ENCODE measurements at regions not wholly inside any gene's neighbourhood (a gene's known extent, or its start where the extent isn't known, plus 50 kb on each side); places are given as distances from the start of the nearest gene placed in this dataset.

DNA sequence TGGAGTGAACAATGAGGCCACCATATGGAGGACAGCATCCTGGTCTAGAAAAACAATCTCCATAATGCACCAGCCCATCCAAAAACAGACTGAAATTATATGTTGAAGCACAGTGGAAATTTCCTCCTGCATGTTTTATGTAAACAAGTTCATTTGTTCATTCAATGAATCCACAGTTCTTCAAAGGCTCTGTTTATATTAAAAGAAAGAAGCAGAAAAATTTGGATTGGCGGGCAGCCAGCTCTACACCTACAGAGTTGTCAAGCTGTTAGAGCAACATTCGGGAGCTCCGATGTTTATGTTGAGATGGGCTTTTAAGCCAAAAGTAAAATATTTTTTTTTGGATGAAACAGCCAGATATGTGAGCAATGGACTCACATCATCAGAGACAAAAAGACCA is 395.3 kb upstream of the SULF2 start:
- peak; percentile 22 for DNase-seq (ENCODE audit: low spot score)

DNA sequence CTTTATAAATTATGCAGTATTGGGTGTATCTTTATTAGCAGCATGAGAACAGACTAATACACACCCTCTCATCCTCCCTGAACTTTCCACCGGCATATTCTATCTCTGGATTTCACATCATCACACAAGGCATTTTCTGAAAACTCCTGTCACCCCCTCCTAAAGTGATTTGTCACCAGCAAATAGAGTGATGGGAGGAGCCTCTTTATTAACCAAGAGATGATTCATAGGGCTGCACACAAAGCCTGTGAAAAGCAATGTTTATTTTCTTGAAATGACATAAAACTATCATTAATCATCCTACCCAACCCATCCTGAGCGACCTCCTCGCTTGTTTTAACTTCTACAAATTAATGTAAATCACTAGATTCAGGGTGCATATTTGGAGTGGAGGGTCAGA is 394.7 kb upstream of the SULF2 start:
- no peak for DNase-seq (ENCODE audit: low spot score)

DNA sequence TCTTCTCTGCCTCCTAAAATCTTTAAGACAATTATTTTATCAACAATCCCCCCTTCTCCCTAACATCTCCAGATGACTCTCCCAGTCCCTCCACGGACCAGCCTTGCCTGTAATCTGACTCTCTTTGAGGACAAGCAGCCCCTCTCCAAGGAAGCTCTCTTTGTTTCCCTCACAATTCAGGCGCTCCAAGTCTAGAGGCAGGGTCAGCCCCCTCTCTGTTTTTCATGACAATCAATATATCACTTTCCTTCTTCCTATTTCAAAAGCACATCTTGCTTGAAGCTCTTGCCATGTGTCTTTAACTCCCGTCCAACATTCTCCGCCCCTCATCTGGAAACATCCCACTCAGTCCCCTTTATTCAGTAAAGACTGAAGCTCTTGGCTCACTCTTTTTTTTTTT is 393.4 kb upstream of the SULF2 start:
- DNase-seq (ENCODE audit: low spot score): no peak

DNA sequence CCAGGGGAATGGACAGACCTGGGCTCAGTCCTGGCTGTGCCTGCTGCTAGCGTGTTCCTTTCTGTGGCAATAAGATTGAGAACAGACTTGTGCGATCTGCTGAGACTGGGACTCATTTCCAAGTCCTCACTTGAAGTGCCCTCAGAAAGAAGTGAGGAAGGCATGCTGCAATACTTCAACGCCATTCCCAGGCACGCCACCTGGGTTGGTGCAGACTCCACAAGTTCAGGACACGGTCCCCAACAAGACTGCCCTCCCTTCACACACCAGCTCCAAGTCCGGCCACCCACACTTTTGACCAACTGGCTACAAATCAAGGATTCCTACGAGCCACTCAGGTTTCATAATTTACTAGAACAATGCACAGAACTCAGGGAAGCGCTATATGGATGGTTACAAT is 391.8 kb upstream of the SULF2 start:
- DNase-seq (ENCODE audit: low spot score): no peak

DNA sequence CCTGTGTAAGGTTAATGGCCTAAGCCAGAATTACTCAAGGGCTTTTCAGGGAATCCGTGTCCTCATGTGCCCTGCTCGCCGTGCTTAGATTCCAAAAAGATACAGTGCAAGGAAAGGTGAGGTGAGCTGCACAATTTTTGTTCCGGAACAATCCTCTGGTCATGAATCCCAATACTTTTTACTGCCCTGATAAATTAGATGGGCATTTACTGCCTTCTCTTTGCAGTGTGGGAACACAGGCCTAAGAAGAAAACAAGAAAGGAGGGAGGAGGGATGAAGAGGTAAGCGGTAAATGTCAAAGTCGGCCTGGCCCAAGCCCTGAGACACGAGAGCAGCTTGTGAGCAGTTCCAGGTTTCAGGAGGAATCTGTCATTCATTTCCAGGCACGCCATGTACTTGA is 390.9 kb upstream of the SULF2 start:
- DNase-seq (ENCODE audit: low spot score): no peak

DNA sequence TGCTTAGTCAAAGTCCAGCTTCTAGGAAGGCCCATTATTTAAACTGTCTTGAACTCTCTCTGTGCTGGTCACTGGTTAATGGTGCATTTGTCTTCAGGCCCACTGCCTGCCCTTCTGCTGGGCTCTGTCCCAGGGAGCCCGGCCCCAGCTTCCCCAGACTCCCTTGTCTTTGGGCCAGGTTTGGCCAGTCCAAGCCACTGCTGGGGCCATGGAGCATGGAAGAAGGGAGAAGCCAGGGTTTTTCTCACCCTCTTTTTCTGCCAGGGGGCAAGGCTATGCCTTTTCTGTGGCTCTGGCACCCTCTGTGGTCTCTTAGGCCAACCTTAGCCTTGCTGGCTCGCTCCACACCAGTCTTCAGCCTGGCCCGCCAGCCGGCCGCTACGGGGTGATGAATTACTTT is 390.0 kb upstream of the SULF2 start:
- peak; percentile 40 for DNase-seq (ENCODE audit: low spot score)

DNA sequence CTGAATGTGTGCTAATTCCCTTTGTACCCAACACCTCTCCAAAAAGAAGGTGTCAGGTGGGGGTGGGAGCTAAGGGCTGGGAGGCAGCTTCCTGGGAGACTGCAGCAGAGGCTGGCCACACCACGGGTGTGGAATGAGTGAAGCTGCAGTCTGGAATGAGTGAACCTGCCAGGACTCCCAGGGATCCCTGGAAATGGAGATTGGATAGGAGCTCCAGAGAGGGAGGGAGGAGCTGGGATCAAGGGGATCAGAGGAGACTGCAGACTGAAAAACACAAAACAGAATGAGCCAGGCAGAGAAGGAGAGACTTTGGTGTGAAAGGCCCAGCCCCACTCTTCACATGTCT is 387.0 kb upstream of the SULF2 start:
- DNase-seq (ENCODE audit: low spot score): peak; percentile 22

DNA sequence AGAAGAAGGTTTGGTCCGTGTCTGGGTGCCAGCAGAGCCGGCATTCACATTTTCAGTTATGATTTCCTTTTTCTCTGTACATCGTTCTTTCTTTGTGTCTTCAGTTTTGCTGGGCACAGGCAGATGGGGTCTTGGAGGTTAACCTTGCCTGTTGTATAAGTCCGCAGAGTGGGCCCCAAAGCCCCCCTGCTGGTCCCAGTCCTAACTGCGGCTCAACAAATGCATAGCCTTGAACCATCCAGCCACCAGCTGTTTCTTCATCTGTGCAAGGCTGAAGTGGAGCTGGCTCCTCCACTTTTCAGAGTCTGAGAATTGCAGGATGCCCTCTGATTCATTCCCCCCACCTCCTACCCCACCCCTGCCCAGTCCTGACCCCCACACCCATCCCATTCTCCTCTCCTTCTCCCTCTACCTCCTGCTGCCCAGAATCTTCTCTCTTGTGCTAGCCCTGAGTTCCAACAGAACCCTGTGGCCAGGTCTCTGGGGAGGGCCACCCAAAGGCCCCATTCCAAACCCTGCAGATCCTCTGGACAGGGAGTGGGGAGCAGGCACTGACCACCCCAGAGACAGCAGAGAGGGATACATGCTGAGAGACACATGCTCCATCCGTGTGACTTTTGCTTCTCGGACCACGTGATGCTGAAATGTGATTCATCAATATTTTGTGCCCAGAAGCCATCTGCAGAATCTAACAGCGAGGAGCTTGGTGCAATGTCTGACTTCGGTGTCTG is 386.5 kb upstream of the SULF2 start:
- DNase-seq (ENCODE audit: low spot score): no peak

DNA sequence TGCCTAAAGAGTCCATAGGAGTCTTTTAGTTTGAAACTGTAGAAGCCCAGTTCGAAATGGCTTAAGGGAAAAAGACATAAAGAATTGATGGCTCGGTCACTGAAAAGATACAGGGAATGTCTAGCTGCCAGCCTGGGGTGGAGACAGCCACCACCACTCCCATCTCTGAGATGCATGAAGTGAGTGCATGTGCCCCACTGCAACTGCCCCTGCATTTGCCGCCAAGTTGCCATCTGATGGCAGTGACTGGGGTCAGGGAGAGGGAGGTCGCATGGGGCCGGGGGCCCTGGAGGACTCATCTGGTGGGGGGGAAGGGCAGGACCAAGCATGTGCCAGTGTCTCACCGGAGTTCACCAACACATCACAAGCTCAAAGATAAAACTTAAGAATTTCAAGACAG is 385.8 kb upstream of the SULF2 start:
- no peak for DNase-seq (ENCODE audit: low spot score)

DNA sequence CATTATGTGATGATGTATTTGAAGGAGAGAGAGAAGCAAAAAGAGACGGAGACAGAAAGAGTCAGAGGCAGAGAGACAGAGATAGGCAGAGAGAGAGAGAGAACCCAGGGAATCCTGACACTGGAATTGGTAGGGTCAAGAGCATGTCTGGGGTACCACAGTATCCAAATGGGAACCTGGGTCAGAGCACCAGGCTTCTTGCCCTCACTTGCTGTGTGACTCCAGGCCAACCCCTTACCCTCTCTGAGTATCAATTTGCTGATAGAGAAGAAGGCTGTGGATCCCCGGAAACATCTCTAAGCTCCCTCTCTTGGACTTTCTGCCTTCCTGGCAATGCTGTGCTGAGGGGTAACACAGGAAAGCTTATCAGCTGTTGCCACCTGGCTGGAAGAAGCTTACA is 385.3 kb upstream of the SULF2 start:
- DNase-seq (ENCODE audit: low spot score): no peak

DNA sequence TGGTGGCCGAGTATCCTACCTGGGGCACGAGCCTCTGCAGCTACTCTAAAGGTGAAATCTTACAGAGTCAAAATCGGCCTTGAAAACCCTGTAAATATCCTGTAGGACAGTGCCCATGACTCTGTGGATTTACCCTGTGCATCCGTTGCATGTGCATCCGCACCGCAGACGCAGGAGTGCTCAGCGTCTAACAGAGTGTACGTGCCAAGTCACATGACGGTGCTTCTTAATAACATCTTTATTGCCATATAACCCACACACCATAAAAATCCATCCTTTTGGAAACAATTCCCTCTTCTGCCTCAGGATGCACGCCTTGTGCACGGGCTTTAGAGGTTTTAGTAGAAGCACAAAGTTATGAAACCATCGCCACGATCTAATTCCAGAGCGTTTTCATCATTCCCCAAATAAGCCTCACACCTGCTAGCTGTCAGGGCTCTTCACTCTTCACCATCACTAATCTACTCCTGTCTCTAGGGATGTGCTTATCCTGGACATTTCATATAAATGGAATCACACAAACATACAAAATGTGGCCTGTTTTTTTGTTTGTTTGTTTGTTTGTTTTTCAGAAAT is 384.5 kb upstream of the SULF2 start:
- DNase-seq (ENCODE audit: low spot score): no peak

DNA sequence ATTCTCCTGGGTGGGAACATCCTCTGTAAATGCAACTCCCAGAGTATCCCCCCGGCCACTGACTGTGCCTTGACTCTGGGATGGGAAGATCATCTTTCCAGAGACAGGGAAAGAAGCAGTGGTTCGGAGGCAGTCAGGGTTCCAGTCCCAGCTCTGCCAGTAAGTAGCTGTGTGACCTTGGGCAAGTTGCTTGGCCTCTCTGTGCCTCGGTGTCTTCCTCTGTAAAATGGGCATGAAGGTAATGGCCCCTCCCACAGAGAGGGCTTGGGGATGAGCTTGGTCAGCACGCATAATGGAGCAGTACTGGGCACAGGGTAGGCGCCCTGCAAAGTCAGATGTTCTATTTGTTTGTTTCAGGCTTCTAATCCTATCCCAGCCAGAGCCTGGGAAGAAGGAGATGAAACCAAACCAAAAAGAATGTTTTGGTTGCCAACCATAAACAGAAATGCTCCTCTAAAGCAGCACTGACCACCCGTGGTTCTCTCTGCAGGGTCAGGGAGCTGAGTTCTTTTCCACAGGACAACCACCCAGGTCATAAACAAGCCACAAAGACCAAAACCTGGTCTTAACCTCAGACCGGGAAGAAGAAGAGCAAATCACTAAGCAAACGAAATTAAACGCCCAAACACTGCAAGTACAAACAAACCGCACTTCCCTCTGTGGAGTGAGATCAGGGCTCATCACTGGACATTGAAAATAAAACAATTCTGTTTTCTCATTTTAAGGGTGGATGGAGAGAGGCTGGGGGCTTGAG is 381.0 kb upstream of the SULF2 start:
- no peak for DNase-seq (ENCODE audit: low spot score)

DNA sequence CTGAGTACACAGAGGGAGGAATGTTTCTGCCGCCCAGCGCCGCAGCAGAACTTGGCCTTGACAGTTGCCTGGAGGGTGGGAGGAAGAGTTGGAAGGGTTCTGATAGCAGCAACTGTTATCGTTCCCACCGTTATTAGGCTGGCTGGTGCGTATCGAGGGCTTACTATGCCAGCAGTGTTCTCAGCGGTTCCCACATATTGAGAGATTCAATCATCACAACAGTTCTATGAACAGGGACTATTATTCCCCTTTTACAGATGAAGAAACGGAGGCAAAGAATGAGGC is 380.1 kb upstream of the SULF2 start:
- DNase-seq (ENCODE audit: low spot score): no peak

DNA sequence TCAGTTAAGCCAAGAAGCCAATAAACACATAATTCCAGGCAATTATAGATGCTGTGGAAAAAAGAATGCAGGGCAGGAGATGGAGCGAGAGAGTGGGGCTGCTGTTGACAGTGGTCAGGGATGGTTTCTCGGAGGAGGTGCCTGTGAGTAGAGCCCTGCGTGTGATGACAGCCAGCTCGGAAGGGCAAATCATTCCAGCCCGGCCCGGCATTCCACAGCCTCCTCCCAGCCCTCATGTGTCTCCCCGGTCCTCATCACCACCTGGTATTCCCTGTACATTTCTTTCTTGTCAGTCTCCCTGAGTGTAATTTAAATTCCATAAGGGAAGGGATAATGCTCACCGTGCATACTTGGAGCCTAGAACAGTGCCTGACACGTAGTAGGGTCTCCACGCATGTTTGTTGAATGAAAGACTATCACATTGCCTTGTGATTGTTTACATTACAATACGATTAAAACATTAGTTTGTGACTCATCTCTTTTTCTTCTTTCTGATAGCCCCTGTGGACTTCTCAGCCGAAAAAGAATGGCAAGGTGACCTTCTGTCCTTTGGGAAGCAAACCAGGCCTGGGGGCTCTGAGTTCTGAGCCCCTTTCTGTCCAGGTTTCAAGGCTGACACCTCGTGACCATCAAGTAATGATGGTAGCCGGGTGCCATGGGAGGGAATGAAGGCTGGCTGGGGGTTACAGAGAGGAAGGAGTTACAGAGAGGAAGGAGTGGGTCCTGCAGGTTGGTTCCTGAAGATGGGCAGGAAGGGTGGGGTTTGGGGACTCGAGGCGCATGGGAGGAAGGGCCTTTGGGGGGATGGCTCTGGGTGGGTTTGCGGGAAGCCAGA is 379.5 kb upstream of the SULF2 start:
- no peak for DNase-seq (ENCODE audit: low spot score)

DNA sequence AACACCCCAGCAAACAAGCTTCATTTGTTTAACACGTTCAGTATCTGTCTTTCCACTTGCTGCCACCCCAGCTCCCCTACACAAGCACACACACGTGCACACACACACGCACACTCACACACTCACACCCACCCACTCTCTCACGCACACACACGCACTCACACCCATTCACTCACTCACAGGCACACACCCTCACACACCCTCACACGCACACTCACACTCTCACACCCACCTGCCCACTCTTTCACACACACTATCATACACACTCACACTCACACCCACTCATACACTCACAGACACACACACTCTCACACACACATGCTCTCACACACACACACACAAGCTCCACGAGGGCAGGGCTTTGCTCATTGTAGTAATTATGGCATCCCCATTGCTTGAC is 378.8 kb upstream of the SULF2 start:
- DNase-seq (ENCODE audit: low spot score): no peak

DNA sequence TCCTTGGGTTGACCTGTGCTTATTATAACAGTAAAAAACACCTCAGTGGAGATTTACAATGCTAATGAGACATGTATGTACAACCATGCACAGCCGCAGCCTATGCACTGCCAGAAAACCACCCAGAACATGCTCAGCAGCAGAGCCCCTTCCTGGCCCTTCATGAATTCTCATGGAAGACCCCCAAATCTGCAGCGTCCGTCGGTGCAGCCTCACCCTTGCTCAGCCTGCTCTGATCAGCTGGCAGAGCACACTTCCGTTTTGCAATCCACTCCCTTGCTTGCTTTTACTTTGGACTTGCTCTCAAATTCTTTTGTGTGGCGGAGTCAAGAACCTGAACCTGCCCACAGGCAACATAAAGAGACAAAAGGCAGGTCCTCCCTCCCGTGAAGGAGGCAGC is 378.2 kb upstream of the SULF2 start:
- no peak for DNase-seq (ENCODE audit: low spot score)

DNA sequence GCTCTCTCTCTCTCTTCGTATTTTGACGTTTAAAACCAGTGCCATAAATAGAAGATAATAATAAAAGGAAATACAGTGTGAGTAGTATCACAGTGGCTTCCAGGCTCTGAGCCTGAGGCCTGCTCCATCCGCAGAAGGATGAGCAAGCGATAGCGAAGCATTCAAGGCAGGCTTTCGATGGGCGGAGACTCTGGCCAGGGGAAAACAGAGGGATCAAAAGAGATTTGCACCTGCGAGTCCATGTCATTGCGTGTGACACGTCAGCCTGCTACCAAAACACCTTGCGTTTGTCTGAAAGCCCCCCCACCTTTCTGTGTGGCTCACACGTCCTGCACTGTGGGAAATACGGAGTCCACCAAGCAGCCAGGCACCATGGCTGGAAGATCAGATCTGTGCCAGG is 377.3 kb upstream of the SULF2 start:
- no peak for DNase-seq (ENCODE audit: low spot score)

DNA sequence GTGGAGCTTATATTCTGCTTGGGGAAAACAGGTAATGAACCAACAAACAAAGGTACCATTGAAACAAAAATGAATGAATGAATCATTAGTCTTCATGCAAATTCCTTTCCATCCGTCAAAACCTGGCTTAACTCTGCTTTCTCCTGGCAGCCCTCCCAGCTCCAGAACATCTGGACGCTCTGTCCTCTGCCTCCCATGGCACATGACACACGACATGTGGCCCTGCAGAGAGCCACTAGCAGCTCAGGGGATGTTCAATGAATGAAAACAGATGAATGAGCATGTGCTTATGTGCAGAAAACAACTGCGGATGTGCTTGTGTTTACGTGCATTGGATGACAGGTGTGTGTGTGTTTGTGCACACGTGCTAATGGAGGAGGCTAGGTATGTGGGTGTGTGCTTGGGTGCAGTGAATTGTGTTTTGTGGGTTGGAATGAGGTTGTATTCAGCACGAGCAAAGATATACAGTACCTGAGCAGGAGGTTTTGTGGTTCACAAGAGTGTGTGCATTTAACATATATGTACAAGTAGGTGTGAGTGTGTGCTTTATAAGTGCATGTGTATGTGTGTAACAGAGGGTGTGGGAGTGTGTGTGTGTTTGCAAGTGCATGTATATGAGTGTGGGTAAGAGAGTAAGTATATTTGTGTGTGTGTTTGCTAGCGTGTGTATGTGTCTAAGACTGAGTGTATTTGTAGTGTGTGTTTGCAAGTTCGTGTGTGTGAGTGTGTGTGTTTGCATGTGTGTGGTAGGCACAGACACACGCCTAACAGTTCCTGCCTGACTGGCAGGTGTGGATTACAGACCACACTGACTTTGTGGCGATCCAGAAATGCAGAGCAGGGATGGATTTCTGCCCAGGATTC is 374.1 kb upstream of the SULF2 start:
- no peak for DNase-seq (ENCODE audit: low spot score)

DNA sequence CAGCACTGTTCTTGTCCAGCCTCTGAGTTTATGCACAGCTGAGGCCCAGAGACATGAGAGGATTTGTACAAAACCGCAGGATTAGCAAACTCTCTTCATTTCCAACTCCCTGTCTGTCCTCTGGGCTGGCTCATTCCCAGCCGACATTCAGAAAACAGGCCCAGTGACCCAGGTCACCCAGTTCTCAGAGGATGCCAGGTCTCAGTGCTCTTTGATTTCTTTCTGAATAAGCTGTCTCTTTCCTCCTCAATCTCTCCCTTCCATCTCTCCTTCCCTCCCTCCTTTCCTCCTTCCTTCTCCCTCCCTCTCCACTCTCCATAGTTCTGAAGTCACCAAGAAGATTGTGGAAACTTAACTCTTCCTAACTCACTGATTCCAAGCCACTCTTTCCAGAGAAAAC is 372.7 kb upstream of the SULF2 start:
- peak; percentile 25 for DNase-seq (ENCODE audit: low spot score)

DNA sequence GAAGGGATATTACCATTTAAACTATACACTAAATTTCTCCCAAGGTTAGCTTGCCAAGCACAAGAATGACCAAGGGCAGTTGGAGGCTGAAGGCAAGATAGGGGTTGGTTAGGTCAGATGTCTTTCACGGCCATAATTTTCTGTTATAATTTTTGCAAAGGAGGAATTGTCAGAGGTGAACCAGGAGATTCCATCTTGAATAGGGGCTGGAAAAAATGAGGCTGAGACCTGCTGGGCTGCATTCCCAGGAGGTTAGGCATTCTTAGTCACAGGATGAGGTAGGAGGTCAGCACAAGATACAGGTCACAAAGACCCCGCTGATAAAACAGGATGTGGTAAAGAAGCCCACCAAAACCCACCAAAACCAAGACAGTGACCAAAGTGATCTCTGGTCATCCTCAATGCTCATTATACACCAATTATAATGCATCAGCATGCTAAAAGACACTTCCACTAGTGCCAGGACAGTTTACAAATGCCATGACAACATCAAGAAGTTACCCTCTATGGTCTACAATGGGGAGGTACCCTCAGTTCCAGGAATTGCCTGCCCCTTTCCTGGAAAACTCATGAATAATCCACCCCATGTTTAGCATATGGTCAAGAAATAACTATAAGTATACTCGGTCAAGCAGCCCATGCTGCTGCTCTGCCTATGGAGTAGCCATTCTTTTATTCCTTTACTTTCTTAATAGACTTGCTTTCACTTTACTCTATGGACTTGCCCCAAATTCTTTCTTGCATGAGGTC is 371.8 kb upstream of the SULF2 start:
- no peak for DNase-seq (ENCODE audit: low spot score)

DNA sequence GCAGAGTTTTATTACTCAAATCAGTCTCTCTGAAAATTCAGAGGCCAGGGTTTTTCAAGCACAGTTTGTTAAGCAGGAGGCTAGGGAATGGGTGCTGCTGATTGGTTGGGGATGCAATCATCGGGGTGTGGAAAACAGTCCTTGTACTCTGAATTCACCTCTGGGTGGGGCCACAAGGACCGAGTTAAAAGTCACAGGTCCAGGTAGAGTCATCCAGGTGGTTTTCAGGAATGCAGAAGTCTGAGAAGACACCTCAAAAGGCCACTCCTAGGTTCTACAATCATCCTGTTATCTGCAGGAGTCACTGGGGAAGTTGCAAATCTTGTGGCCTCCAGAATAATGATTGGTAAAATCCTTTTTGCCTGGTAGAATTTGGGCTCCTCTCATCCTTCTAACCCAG is 371.2 kb upstream of the SULF2 start:
- no peak for DNase-seq (ENCODE audit: low spot score)
